ENCODE measurements at regions not wholly inside any gene's neighbourhood (a gene's known extent, or its start where the extent isn't known, plus 50 kb on each side); places are given as distances from the start of the nearest gene placed in this dataset.
"Not testable (repeated sequence)": the region's sequence is repeated elsewhere in the genome, so short reads cannot be mapped to it uniquely, and the experiment has no call there.

- no peak for DNase-seq
Measured at GRCh38 chr6:68059899-68060298, 575.2 kb upstream of the ADGRB3 start.

- DNase-seq: no peak
Measured at GRCh38 chr6:68059261-68059660, 575.8 kb upstream of the ADGRB3 start.

- DNase-seq: not testable (repeated sequence)
Measured at GRCh38 chr6:68056596-68056995, 578.5 kb upstream of the ADGRB3 start.

- no peak for DNase-seq
Measured at GRCh38 chr6:68054756-68055155, 580.3 kb upstream of the ADGRB3 start.

- no peak for DNase-seq
Measured at GRCh38 chr6:68053805-68054373, 581.2 kb upstream of the ADGRB3 start.

GRCh38 chr6:68052234-68052633 is 582.8 kb upstream of the ADGRB3 start:
- no peak for DNase-seq

GRCh38 chr6:68049562-68049961 is 585.5 kb upstream of the ADGRB3 start:
- DNase-seq: no peak

GRCh38 chr6:68046756-68047155 is 588.3 kb upstream of the ADGRB3 start:
- DNase-seq: no peak

- no peak for DNase-seq
Measured at GRCh38 chr6:68046302-68046701, 588.8 kb upstream of the ADGRB3 start.

GRCh38 chr6:68045193-68045592 is 589.9 kb upstream of the ADGRB3 start:
- DNase-seq: no peak

- no peak for DNase-seq
Measured at GRCh38 chr6:68044264-68044663, 590.8 kb upstream of the ADGRB3 start.

- DNase-seq: no peak
Measured at GRCh38 chr6:68043122-68043398, 592.0 kb upstream of the ADGRB3 start.

- no peak for DNase-seq
Measured at GRCh38 chr6:68042339-68043121, 592.6 kb upstream of the ADGRB3 start.

- DNase-seq: no peak
Measured at GRCh38 chr6:68040780-68041179, 594.3 kb upstream of the ADGRB3 start.

- peak; percentile 9 for DNase-seq
Measured at GRCh38 chr6:68040312-68040778, 594.7 kb upstream of the ADGRB3 start.

- no peak for DNase-seq
Measured at GRCh38 chr6:68039641-68040311, 595.3 kb upstream of the ADGRB3 start.

- no peak for DNase-seq
Measured at GRCh38 chr6:68038815-68039408, 596.2 kb upstream of the ADGRB3 start.

GRCh38 chr6:68032217-68032616 is 602.9 kb upstream of the ADGRB3 start:
- no peak for DNase-seq

GRCh38 chr6:68031054-68031453 is 604.0 kb upstream of the ADGRB3 start:
- no peak for DNase-seq

- DNase-seq: no peak
Measured at GRCh38 chr6:68026483-68026882, 608.6 kb upstream of the ADGRB3 start.

- no peak for DNase-seq
Measured at GRCh38 chr6:68025764-68026163, 609.3 kb upstream of the ADGRB3 start.

- no peak for DNase-seq
Measured at GRCh38 chr6:68024570-68025269, 610.4 kb upstream of the ADGRB3 start.
